NCI-H128 (cell line): ENCODE measurements at regions not wholly inside any gene's neighbourhood (a gene's known extent, or its start where the extent isn't known, plus 50 kb on each side); places are given as distances from the start of the nearest gene placed in this dataset.

ENCODE experiments used
- DNase-seq: peaks from one replicate; lab custom pipeline; 2025; ENCODE audit not compliant: unreplicated experiment; lab: John Stamatoyannopoulos, UW

- DNase-seq = no peak
These were observed 397.0 kb downstream of the NXPE2 start for GRCh38 chr11:115075356-115075755.

DNA sequence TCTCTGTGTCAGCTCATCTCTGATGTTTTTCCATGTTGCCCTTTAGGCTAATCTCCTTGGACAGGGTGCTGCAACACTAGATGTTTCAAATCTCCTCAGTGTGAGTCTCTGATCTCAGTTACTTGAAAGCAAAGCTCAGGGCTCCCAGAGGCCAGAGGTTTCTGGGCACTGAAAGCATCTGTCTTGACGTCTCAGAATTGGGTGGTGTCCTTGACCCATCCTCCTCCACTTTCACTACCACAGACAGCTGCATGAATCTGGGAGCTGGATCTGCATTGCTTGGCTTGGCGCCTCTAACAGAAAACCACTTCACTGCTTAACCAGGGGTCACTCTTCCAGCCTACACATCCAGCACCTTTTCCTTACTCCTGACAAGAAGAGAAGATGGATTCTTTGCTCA is 399.4 kb downstream of the NXPE2 start:
- DNase-seq = no peak

- DNase-seq = peak; percentile 88
These were observed 400.4 kb downstream of the NXPE2 start for GRCh38 chr11:115078461-115079438.

DNA sequence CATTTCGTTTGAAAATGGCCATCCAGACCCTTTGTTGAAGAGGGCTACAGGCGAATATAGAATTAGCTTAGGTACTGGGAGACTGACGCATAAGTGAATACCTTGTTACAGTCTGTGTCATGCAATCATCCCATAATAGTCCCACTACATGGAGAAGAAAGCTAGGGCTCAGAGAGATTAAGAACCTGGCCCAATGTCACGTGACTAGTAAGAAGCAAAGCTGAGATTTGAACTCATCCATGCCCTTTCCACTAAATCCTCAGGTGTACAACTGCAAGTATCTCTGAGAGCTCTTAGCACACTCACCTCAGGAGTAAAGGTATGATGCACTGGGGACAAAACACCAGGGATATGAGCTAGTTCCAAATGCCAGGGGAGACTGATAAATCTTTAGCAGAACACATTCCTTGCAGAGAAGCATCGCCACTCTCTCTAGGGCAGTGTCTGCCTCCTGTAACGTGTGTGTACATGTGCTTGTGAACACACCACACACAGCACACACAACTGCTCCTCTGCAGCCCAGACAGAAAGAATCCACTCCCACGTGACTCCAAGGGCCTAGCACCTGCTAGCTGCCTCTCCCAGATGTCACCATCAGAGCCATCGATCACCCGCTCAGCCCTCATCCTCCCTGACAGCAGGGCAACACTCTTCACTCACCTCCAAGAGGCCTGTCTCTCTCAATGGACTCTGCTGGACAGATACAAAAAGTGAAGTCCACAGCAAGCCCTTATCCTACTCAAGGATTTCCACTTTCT is 402.8 kb downstream of the NXPE2 start:
- DNase-seq = no peak

- DNase-seq = peak; percentile 75
These were observed 403.6 kb downstream of the NXPE2 start for GRCh38 chr11:115081972-115082371.

- no peak for DNase-seq
These were observed 404.9 kb downstream of the NXPE2 start for GRCh38 chr11:115083144-115083806.

- no peak for DNase-seq
These were observed 405.9 kb downstream of the NXPE2 start for GRCh38 chr11:115084231-115084630.

GRCh38 chr11:115085461-115086210 is 407.3 kb downstream of the NXPE2 start:
- DNase-seq = no peak

DNA sequence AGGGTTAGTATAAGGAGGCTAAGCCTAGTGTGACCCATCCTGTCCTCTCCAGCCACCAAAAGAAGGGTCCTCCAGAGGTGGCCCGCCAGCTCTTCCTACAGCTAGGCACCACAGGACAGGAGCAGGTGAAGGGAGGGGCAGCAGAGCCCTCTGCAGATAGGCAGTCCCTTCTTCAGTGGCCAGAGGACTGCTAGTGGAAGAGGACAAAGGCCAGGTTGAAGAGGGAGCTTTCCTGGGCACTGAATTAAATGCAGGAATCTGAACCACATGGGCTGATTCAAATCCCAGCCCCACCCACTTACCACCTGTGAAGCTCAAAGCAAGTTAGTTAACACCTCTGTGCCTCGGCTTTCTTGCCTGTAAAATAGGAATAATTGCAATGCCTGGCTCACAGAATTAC is 409.5 kb downstream of the NXPE2 start:
- no peak for DNase-seq

GRCh38 chr11:115092516-115092915 is 411.7 kb downstream of the CADM1 start:
- no peak for DNase-seq

- DNase-seq = no peak
These were observed 406.3 kb downstream of the CADM1 start for GRCh38 chr11:115097796-115098408.

GRCh38 chr11:115100706-115101105 is 403.5 kb downstream of the CADM1 start:
- no peak for DNase-seq

DNA sequence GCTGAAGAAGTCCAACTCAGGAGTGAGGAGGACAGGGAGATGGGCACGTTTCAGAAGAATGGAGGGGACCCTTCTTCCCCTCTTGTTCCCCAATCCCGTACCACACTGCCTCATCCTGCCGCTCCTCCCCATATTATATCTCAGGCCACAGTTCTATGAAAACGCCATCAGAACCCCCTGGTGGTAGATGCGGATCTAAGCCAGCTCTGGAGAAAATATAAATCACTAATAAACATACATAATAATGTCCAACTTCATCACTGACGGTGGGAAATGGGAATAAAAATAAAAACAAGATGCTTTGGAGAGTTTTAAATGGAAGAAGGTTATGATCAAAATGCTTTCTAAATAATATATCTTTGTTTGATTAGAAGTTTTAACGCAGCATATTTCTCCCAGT is 400.3 kb downstream of the CADM1 start:
- no peak for DNase-seq

DNA sequence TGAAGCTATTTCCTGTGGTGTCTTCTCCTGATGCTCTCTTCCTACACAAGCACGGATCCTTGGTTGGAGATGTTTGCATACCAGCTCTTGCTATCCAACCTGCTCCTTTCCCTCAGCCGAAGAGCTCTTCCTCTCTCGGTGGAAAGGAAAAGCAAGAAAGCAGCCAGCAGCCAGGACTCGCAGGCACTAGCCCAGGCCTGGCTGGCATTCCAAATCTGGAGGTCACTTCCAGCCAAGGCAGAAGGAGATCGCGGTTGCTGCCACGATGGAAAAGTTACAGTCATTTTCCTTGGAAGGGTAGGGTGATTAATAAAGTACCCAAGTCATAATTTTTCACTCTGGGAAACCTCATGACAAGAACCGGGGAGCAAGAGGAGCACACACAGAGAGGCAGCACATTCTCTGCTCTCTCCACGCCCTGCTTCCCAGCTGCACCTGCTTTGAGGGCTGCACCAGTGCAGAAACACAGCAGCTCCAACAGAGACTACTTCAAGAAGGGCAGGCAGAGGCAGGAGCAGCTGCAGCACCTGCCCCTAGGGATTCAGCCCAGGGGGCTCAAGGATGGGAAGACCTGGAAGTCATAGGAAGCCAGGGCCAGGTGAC is 399.3 kb downstream of the CADM1 start:
- no peak for DNase-seq

DNA sequence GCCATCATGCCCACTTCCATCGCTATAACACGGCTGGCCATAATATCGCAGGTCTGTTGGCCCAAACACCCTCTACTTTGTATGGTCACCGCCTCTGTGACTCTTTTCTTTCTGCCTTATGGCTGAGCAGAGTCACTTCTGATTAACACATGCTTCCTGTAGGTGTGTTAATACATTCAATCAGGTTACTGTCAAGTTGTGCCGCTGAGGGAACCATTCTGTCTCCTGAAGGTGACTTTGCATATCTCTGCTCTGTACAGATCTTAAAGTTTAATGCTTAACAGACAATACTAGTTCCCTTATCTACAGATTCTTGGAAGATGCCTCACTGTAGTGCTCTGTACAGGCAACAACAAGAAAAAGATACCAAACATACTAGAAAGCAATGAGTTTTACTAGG is 393.1 kb downstream of the CADM1 start:
- DNase-seq = no peak

DNA sequence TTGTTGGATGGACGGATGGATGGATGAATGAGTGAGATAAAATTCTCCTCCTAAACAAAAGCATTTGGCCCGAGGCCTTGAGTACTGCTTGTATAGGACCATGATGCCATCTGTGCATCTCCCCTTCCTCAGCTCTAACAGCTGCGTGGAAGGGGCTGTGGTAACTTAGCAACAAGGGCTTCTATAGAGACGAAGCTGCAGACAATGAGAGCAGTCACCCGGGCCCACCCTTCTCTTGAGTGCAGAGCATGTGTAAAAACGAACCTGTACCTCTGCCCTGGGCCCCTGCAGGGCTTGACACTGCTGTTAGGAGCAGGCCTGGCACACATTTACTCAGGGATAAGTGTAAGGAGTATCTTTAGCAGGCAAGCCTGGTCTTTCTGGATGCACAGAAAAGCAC is 391.5 kb downstream of the CADM1 start:
- peak; percentile 94 for DNase-seq

- no peak for DNase-seq
These were observed 386.2 kb downstream of the CADM1 start for GRCh38 chr11:115117956-115118493.

- no peak for DNase-seq
These were observed 385.1 kb downstream of the CADM1 start for GRCh38 chr11:115119146-115119545.
